ENCODE measurements at regions not wholly inside any gene's neighbourhood (a gene's known extent, or its start where the extent isn't known, plus 50 kb on each side); places are given as distances from the start of the nearest gene placed in this dataset.

DNA sequence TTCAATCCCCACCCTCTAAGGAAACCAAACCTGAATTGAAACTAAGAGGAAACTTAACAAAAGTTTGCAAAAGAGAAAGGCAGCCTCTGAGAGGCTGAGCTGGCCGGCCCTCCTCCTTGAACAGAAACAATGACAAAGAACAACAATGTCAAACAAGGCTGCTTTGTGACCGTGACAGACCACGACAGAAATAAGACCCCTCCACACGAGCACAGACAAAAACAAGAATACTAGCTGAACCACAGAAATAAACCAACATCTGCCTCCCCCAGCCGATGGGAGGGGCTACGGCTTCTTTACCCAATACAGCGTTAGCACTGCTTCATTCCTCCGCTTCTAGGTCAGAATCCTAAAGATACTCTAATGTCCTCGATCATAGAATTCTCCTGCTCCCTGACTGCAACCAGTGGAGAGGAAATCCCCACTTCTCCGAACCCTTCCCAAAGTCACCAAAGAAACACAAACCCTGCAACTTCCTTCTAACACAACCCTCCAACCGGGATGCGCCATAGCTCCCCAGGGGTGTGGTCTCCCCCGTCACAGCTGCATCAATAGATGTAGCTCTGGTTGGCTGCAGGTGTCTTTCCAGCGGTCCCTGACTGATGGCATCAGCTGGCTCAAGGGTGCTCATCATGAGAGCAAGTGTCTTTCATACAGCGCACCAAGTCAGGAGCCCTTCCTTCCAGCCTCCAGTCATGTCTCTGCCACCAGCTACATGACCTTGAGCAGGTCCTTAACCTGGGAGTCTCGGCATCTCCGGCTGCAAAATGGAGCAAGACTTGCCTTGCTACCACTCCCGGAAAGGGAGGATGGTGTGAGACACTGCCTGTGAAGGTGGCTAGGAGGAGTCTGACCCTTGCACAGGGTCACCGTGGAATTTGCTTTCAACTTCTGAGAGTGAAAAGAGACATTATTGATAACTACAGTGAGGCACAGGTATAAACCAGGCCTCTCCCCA lies 198.6 kb downstream of the HAUS1 start:
- peak; percentile 71 to 77 for DNase-seq
- peaks cover 10% of the 10 kb centered on the region for H3K4me1 ChIP-seq
- peak overlapping the region; percentile 38 for H3K4me3 ChIP-seq
- no peak overlapping the region for H3K27ac ChIP-seq
- H3K9me3 ChIP-seq (replicated peaks): no peaks in the 10 kb centered on the region
- no peaks in the 10 kb centered on the region for H3K27me3 ChIP-seq
- no peaks in the 10 kb centered on the region for H3K36me3 ChIP-seq

DNA sequence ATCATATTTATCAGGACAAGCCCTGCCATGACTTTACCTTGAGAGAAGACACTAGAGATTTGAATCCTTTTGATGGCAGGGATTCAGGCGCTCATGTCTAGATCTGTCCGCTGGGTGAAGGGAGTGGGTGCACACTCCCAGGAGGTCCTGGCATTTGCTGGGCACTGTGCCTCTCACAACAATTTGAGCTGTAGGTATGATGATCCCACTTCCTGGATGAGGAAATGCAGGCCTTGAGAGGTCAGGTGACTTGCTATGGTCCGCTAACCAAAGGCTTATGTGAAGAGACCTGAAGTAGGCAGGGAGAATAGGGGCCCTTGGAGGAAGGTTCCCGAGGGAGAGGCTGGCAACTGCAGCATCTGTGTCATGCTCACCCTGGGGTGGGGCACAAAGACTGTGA lies 206.1 kb downstream of the HAUS1 start:
- no peaks in the 10 kb centered on the region for H3K9me3 ChIP-seq (replicated peaks)
- H3K27me3 ChIP-seq: no peaks in the 10 kb centered on the region

DNA sequence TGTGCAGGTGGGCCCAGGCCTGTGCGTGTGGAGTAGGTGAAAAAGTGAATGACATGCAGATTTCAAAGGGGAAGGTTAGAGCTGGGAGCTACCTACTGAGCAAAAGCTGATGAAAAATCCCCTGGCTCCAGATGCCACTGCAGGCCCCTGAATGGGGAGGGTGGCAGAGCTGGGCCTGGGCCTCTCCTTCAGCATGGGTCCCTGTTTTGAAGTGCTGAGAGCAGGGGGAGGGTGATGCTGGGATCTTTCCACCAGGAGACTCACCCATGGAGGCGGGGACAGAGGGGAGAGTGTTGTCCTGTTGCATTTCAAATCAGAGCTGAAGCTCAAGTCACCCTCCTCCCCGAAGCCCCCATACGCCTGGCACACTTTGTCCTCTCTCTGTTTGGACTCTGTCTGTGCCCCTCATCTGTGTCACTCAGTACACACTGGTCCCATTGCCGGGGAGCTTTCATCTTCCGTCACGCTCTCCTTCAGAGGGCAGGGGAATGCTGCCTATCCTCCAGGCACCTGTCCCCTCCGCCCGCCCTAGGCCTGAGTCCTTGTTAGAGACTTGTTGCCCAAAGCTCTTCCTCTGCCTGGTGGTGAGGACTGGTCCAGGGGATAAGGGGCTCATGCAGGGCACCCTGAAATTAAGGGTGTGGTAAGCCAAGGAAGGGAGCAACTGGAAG lies 206.6 kb downstream of the HAUS1 start:
- no peaks in the 10 kb centered on the region for H3K9me3 ChIP-seq (replicated peaks)
- no peak overlapping the region for H3K4me3 ChIP-seq
- no peaks in the 10 kb centered on the region for H3K27me3 ChIP-seq
- no peaks in the 10 kb centered on the region for H3K4me1 ChIP-seq
- DNase-seq: no peak
- no peaks in the 10 kb centered on the region for H3K36me3 ChIP-seq
- H3K27ac ChIP-seq: no peak overlapping the region

More for the DNA sequence above, 206.1 kb downstream of the HAUS1 start:
- no peak overlapping the region for H3K4me3 ChIP-seq
- H3K4me1 ChIP-seq: no peaks in the 10 kb centered on the region
- H3K27ac ChIP-seq: no peak overlapping the region
- no peaks in the 10 kb centered on the region for H3K36me3 ChIP-seq
- no peak for DNase-seq

DNA sequence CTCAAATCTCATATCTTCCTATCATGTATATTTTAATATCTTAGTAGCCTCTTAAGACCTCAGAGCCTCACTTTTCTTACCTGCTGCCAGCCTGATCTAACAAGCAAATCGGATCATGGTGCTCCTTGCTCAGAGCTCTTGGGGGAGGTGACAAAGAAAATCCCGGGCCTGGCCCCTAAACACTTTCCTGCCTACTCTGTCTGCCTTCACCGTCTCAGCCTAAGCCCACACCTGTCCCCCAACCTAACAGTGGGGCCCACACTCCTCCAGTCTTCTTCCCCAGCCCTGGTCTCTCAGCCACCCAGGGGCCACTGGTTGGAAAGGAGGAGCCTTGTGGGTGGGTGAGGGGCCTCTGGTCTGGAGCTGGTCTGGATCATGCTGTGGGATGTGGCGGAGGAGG lies 207.3 kb downstream of the HAUS1 start:
- no peaks in the 10 kb centered on the region for H3K4me1 ChIP-seq
- H3K36me3 ChIP-seq: no peaks in the 10 kb centered on the region
- no peak overlapping the region for H3K4me3 ChIP-seq
- H3K9me3 ChIP-seq (replicated peaks): no peaks in the 10 kb centered on the region
- H3K27ac ChIP-seq: no peak overlapping the region
- no peaks in the 10 kb centered on the region for H3K27me3 ChIP-seq
- DNase-seq: no peak

DNA sequence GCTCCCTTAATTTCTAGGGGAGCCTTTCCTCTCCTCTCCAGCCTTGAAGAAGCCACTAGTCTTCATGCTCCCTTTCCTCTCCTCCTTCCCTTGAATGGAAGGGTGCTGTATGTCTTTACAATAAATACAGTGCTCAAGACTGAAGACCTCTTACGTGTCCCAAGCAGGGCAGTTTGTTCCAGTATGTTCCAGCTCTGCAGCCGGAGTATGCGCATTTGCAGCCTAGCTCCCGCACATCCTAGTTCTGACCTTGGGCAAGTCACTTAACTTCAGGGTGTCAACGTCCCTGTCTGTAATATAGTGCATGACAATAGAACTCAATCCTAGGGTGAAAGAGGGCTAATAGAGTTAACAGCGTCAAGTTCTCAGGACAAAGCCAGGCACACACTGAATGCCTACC lies 208.0 kb downstream of the HAUS1 start:
- H3K36me3 ChIP-seq: no peaks in the 10 kb centered on the region
- H3K4me1 ChIP-seq: no peaks in the 10 kb centered on the region
- H3K27me3 ChIP-seq: no peaks in the 10 kb centered on the region
- no peak overlapping the region for H3K27ac ChIP-seq
- no peak overlapping the region for H3K4me3 ChIP-seq
- H3K9me3 ChIP-seq (replicated peaks): no peaks in the 10 kb centered on the region
- DNase-seq: no peak

DNA sequence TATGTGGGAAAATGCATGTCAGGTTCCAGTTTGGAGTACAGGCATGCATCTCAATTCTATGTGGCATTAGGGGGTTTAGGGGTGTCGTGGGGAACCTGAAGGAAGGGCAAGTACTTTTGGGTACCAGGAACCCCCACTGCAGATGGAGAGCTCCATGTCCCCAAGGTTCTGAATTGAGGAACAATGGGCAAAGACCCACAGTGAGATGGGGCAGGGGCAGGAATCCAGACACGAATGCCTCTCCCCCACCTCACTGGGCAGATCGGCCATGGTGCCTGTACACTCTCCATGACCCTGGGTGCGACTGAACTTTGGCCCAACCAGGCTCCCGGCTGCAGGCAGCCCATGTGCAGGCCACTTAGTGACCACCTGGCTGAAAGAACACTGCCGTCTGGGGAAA lies 209.3 kb downstream of the HAUS1 start:
- Histone ChIP-seq H3K9me3 (replicated peaks) (no peaks in the 10 kb centered on the region), H3K27me3 (no peaks in the 10 kb centered on the region), H3K27ac (no peak overlapping the region), H3K4me3 (no peak overlapping the region), H3K4me1 (no peaks in the 10 kb centered on the region), H3K36me3 (no peaks in the 10 kb centered on the region)
- DNase-seq: no peak

DNA sequence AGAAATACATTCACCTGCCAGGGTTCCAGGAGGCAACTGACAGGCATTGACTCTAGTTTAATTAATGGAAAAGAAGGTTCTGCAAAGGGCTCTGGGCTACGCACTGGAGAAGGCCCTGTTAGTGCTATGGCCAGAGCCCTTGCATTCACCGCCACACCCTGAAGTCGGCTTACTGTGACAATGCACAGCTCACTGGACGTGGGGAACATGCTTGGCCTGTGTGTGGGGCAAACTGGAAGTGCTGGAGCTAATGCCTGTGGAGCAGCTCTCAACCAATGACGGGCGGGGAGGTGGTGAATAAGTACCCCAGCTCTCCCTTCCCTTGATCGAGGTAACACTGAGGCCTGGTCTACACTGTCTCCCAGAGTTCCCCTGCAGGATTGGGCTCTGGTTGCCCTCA lies 209.8 kb downstream of the HAUS1 start:
- no peaks in the 10 kb centered on the region for H3K4me1 ChIP-seq
- H3K9me3 ChIP-seq (replicated peaks): no peaks in the 10 kb centered on the region
- DNase-seq: no peak
- H3K4me3 ChIP-seq: no peak overlapping the region
- no peaks in the 10 kb centered on the region for H3K36me3 ChIP-seq
- no peak overlapping the region for H3K27ac ChIP-seq
- no peaks in the 10 kb centered on the region for H3K27me3 ChIP-seq

DNA sequence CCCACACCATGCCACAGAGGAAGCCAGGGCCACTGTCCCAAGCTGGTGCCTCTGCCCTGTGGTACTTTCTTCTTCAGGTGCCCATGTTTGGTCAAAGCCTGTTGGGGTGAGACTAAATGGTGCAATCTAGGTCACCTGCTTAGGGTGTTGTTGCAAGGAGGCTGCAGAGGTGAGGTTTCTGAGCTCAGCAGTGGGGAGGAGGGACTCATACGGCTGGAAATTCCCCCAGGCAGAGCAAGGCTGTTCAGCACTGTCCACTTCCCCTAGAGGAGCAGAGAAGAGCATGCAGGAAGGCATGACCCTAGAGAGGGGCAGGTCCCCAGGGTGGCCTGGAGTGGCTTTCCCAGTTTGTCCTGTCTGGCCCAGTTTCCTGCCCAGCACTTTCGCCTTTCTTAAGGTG lies 211.0 kb downstream of the HAUS1 start:
- Histone ChIP-seq H3K27ac (no peak overlapping the region), H3K9me3 (replicated peaks) (no peaks in the 10 kb centered on the region), H3K4me3 (no peak overlapping the region)

DNA sequence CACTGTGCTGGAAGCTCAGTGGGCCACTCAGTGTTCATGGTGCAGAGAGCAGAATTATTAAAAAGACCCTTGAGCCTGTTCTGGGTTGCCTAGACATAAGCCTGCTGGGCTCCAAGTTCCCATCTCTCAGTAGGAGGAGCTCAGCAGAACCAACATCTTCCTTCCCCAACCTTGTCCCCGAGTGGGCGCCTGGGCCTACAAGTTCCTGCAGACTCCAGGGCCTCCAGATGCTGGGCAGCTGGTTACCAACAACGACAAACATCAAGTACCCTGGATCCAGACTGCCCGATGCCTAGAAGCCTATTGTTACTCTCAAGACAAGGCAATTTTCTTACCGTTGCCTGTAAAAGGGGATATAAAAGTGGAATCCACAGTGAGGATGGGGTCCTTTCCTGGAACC lies 214.2 kb downstream of the HAUS1 start:
- no peaks in the 10 kb centered on the region for H3K9me3 ChIP-seq (replicated peaks)

More for the DNA sequence above, 211.0 kb downstream of the HAUS1 start:
- Histone ChIP-seq H3K36me3 (no peaks in the 10 kb centered on the region), H3K27me3 (no peaks in the 10 kb centered on the region), H3K4me1 (no peaks in the 10 kb centered on the region)
- DNase-seq: no peak

DNA sequence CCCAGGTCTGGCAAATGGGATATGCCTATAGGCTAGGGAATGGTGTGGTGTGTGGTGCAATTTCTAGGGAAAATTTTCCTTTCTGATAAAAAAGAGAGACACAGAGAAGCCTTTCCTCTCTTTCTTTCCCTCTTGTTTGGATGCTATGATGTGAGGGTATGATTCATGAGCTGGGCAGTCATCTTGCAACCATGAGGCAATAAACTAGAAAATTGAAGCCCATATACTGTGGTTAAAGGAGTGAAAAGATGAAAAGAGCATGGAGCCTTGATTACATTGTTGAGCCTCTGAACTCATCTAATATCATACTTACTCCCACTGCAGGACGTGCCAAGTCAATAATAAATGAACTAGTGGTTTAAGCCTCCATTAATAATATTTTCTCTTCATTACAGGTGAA lies 215.6 kb downstream of the HAUS1 start:
- DNase-seq: no peak
- Histone ChIP-seq H3K4me3 (no peak overlapping the region), H3K36me3 (no peaks in the 10 kb centered on the region), H3K9me3 (replicated peaks) (no peaks in the 10 kb centered on the region), H3K27me3 (no peaks in the 10 kb centered on the region), H3K4me1 (no peaks in the 10 kb centered on the region), H3K27ac (no peak overlapping the region)

More for the DNA sequence above, 214.2 kb downstream of the HAUS1 start:
- Histone ChIP-seq H3K36me3 (no peaks in the 10 kb centered on the region), H3K27ac (no peak overlapping the region), H3K27me3 (no peaks in the 10 kb centered on the region), H3K4me1 (no peaks in the 10 kb centered on the region), H3K4me3 (no peak overlapping the region)
- no peak for DNase-seq

DNA sequence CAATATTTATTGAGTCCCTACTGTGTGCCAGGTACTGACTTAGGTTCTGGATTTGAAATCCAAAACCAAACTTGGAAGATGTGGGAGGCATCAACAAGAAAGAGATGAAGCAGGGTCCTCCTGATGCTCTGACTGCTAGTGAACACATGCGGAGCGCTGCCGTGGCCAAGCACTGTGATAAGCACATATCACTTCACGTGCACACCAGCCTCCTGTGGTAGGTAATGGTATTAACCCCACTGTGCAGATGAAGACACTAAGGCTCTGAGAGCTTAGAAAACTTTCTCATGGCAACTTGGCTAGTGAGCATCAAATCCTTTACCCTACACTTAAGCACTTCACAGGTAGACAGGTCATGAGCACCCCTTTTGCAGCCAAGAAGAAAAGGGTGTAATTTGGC lies 216.1 kb downstream of the HAUS1 start:
- H3K36me3 ChIP-seq: no peaks in the 10 kb centered on the region
- H3K27me3 ChIP-seq: no peaks in the 10 kb centered on the region
- no peak for DNase-seq
- H3K4me3 ChIP-seq: no peak overlapping the region
- no peak overlapping the region for H3K27ac ChIP-seq
- no peaks in the 10 kb centered on the region for H3K4me1 ChIP-seq
- no peaks in the 10 kb centered on the region for H3K9me3 ChIP-seq (replicated peaks)

DNA sequence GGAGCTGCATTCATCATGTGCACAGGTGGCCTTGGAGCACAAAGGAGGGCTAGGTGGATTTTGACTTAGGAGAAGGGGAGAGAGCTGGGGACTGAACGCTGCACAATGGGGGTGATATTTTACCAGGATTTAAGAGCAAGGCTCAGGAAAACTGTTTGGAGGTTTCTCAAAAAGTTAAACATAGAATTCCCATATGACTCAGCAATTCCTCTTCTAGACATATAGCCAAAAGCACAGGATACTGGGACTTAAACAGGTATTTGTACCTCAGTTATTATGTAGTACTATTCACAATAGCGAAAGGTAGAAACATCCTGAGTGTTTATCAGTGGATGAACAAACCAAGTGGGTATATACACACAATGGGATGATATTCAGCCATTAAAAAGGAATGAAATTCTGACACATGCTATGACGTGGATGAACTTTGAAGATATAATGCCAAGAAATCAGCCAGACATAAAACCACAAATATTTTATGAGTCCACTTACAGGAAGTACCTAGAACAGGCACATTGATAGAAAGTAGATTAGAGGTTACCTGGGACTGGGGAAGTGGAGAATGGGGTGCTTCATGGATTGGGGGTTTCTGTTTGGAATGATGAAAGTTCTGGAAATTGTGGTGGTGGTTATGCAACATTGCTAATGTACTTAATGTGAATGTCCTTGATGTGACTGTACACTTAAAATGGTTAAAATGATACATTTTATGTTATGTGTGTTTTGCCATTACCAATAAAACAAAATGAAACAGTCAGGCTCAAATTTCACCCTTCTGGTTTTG lies 216.9 kb downstream of the HAUS1 start:
- Histone ChIP-seq H3K27me3 (no peaks in the 10 kb centered on the region), H3K9me3 (replicated peaks) (no peaks in the 10 kb centered on the region), H3K4me1 (no peaks in the 10 kb centered on the region), H3K27ac (no peak overlapping the region), H3K4me3 (no peak overlapping the region), H3K36me3 (no peaks in the 10 kb centered on the region)
- no peak for DNase-seq

DNA sequence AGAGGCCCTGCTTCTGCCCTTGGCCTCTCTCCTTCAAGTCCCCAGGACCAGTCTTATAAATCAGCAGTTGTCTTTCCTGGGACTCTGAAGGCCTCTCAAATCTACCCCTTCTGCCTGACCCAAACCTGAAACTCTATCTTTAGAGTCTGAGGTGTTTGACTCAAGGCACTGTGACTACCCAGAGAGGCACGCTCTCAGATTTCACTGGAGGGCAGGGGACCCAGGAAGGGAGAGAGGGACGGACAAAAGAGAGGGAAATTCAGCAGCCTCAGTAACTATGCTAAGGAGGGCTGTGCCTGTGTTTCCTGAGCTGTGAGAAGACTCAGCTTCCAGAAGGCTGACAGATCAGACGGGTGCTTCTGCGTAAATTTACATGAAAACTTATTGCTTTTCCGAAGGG lies 217.8 kb downstream of the HAUS1 start:
- no peaks in the 10 kb centered on the region for H3K4me1 ChIP-seq
- H3K36me3 ChIP-seq: no peaks in the 10 kb centered on the region
- no peak overlapping the region for H3K4me3 ChIP-seq
- no peak overlapping the region for H3K27ac ChIP-seq
- H3K9me3 ChIP-seq (replicated peaks): no peaks in the 10 kb centered on the region
- peak in 1 of 2 experiments; percentile 27 for DNase-seq
- no peaks in the 10 kb centered on the region for H3K27me3 ChIP-seq

DNA sequence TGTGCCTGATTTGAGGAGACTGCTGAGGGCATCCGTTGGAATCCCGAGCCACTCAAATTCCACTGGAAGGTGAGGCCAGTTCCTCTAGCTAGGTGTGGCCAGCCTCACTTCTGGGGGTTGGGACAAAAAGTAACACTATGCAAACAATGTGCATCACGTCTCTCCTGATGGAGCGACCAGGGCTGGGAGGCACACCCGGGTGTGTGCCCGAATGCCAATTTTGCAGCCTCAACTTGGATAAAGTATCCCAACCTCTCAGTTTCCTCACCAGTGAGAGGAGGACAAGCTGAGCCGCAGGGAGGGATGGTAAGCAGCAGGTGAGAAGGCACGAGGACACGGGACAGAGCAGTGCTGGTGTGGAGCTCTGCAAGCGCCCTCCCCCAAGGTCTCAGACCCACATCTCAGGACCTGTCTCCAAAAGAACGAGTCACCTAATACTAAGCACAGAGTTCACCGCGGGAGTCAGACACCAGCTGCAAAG lies 218.3 kb downstream of the HAUS1 start:
- no peak for DNase-seq
- Histone ChIP-seq H3K9me3 (replicated peaks) (no peaks in the 10 kb centered on the region), H3K4me3 (no peak overlapping the region), H3K36me3 (no peaks in the 10 kb centered on the region), H3K27me3 (no peaks in the 10 kb centered on the region), H3K4me1 (no peaks in the 10 kb centered on the region), H3K27ac (no peak overlapping the region)

DNA sequence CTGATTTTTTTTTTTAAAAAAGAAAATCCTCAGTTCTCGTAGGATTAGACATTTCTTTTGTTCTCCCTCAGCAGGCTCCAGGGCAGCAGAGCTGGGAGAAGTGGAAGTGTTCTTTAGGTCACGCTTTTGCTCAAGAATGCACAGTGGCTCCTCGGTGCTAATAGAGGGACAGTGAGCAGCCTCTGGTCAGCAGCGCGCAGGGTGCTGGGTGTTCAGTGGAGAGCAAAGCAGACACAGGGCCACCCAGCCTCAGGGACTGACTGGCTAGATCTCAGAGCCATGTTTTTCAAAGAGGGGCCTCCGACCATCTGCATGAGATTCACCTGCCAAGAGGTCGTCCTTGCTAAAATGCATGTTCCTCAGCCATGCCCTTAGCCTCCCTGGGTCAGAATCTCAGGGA lies 218.8 kb downstream of the HAUS1 start:
- H3K36me3 ChIP-seq: no peaks in the 10 kb centered on the region
- no peak overlapping the region for H3K4me3 ChIP-seq
- H3K27me3 ChIP-seq: no peaks in the 10 kb centered on the region
- H3K27ac ChIP-seq: no peak overlapping the region
- H3K4me1 ChIP-seq: no peaks in the 10 kb centered on the region
- no peak for DNase-seq
- no peaks in the 10 kb centered on the region for H3K9me3 ChIP-seq (replicated peaks)

All from SJCRH30 (cell line).